ENCODE measurements at regions not wholly inside any gene's neighbourhood (a gene's known extent, or its start where the extent isn't known, plus 50 kb on each side); places are given as distances from the start of the nearest gene placed in this dataset.

GRCh38 chr7:344608-344994 is 54.6 kb downstream of the FOXL3 start:
- TF ChIP-seq JUNB (IDR thresholded peaks at IDR 0.05) (no peak), CTCF (IDR thresholded peaks at IDR 0.05 in 2 of 3, conservative IDR thresholded peaks at IDR 0.05 in 1 of 3; ENCODE audit: control insufficient read depth in 2 of 3, extremely low read depth in 1 of 3, insufficient read depth in 1 of 3, low read depth in 3 of 3, low read length in 3 of 3) (no peak)

Data from GM12878 (cell line).